ENCODE measurements at regions not wholly inside any gene's neighbourhood (a gene's known extent, or its start where the extent isn't known, plus 50 kb on each side); places are given as distances from the start of the nearest gene placed in this dataset.

DNA sequence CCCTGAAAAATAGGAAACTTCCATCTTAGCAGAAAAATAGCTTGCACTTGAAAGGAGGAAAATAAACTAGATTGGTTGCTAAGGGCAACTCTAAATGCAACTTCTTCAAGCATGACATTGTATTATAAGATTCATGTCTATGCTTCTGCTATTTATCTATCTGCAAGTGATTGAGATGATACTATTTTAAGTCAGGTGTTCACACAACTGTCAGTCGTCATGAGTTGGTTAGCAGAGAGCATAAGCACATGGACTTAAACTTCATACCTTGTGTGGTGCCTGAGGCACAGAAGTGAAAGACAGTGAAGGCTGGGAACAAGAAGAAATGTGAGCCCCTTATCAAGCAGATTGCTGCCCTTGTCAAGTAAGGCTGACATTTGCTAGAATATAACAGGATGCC lies 82.9 kb downstream of the SLITRK5 start:
- TF ChIP-seq ZNF274 (IDR thresholded peaks at IDR 0.05; ENCODE audit: low read depth, low read length) (no peak), YY1 (IDR thresholded peaks at IDR 0.05; ENCODE audit: insufficient read depth, insufficient read length) (no peak), SUZ12 (IDR thresholded peaks at IDR 0.05; ENCODE audit: extremely low read depth, insufficient read depth, insufficient read length) (no peak)
